GM06990 (cell line): ENCODE measurements at regions not wholly inside any gene's neighbourhood (a gene's known extent, or its start where the extent isn't known, plus 50 kb on each side); places are given as distances from the start of the nearest gene placed in this dataset.

Source experiments
- DNase-seq: peaks from one replicate; pipeline ENCODE4 v3.0.0-alpha.2; 2011; ENCODE audit not compliant: insufficient read length; ENCODE audit errors: extremely low read depth
- H3K27me3 ChIP-seq: replicated peaks from 2 replicates; pipeline ENCODE4 v1.6.0; 2011; ENCODE audit warnings: low read length; ENCODE audit not compliant: control insufficient read depth, insufficient read depth
- H3K36me3 ChIP-seq: 2 replicates; pipeline ENCODE4 v1.5.1; 2011; ENCODE audit warnings: low read length; ENCODE audit not compliant: control insufficient read depth, insufficient read depth
- H3K4me3 ChIP-seq: replicated peaks from 2 replicates; pipeline ENCODE4 v1.5.1; 2011; ENCODE audit warnings: low read depth, mild to moderate bottlenecking, control low read depth, low read length
- CTCF ChIP-seq: IDR thresholded peaks from 2 replicates; pipeline ENCODE4 v1.5.1; 2011; ENCODE audit warnings: low read length, control low read depth, mild to moderate bottlenecking, inconsistent platforms; ENCODE audit not compliant: insufficient read depth, poor library complexity, severe bottlenecking

GRCh38 chr3:189455641-189456417 lies 175.4 kb upstream of the TP63 start:
- Histone ChIP-seq H3K36me3 (no peaks in the 10 kb centered on the region), H3K27me3 (no peaks in the 10 kb centered on the region), H3K4me3 (no peak overlapping the region)
- no peak for DNase-seq
- no peak for TF ChIP-seq CTCF

- no peaks in the 10 kb centered on the region for H3K36me3 ChIP-seq
- no peak for TF ChIP-seq CTCF
- no peak overlapping the region for H3K4me3 ChIP-seq
- no peaks in the 10 kb centered on the region for H3K27me3 ChIP-seq
- DNase-seq, result no peak
Measured at GRCh38 chr3:189457201-189457607, 174.0 kb upstream of the TP63 start.

GRCh38 chr3:189457631-189458412 lies 173.4 kb upstream of the TP63 start:
- Histone ChIP-seq H3K36me3 (no peaks in the 10 kb centered on the region), H3K27me3 (no peaks in the 10 kb centered on the region), H3K4me3 (no peak overlapping the region)
- no peak for DNase-seq
- TF ChIP-seq CTCF, result no peak

GRCh38 chr3:189458528-189458927 lies 172.7 kb upstream of the TP63 start:
- no peak for DNase-seq
- no peak for TF ChIP-seq CTCF
- Histone ChIP-seq H3K36me3 (no peaks in the 10 kb centered on the region), H3K27me3 (no peaks in the 10 kb centered on the region), H3K4me3 (no peak overlapping the region)

- no peak overlapping the region for H3K4me3 ChIP-seq
- DNase-seq, result no peak
- H3K36me3 ChIP-seq, result no peaks in the 10 kb centered on the region
- no peak for TF ChIP-seq CTCF
- H3K27me3 ChIP-seq, result no peaks in the 10 kb centered on the region
Measured at GRCh38 chr3:189459231-189459630, 172.0 kb upstream of the TP63 start.
